Gastroesophageal sphincter (tissue), 3 donors: ENCODE measurements at regions not wholly inside any gene's neighbourhood (a gene's known extent, or its start where the extent isn't known, plus 50 kb on each side); places are given as distances from the start of the nearest gene placed in this dataset.

Experiments used
- EP300 ChIP-seq: sonication (generic); formaldehyde crosslinking; IDR thresholded peaks from one replicate; pipeline ENCODE4 v1.6.1; 2017; ENCODE audit warnings: antibody characterized with exemption, mild to moderate bottlenecking
- POLR2A ChIP-seq, 2 donors: fragments of 450-650 bp; IDR thresholded peaks; one replicate each; pipeline ENCODE4 v1.6.1; 2017; ENCODE audit warnings: antibody characterized with exemption in 2 of 2, mild to moderate bottlenecking in 2 of 2, moderate library complexity in 1 of 2
- POLR2AphosphoS5 ChIP-seq: sonication (generic); formaldehyde crosslinking; IDR thresholded peaks from one replicate; pipeline ENCODE4 v1.6.1; 2017; ENCODE audit warnings: antibody characterized with exemption
- TF ChIP-seq, protein P1 (sequence below), 4 experiments: fragments of 200-600 bp in 2 of 4; fragments of 450-650 bp in 2 of 4; sonication (generic) in 1 of 4; IDR thresholded peaks; one replicate each; pipeline ENCODE4 v1.5.1; 2017 to 2019; ENCODE audit warnings: antibody characterized with exemption in 4 of 4, mild to moderate bottlenecking in 2 of 4, moderate library complexity in 2 of 4

DNA sequence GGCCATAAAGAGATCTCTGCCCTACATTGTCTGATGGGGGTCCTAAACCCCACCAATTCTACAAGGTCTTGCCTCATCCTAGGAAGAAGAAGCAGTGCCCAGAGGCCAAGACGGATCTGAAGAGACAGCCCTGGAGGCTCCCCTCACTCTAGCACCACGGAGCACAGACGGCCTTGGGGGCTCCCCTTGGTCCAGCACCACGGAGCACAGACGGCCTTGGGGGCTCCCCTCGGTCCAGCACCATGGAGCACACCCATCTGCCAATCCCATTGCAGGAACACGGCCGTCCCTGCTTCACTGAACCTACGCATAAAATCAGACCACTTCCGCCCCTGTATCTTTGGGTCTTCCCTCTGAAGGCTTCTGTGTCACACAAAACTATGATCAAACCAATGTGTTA, 215.1 kb upstream of the SALL3 start:
- TF ChIP-seq, protein P1, sequence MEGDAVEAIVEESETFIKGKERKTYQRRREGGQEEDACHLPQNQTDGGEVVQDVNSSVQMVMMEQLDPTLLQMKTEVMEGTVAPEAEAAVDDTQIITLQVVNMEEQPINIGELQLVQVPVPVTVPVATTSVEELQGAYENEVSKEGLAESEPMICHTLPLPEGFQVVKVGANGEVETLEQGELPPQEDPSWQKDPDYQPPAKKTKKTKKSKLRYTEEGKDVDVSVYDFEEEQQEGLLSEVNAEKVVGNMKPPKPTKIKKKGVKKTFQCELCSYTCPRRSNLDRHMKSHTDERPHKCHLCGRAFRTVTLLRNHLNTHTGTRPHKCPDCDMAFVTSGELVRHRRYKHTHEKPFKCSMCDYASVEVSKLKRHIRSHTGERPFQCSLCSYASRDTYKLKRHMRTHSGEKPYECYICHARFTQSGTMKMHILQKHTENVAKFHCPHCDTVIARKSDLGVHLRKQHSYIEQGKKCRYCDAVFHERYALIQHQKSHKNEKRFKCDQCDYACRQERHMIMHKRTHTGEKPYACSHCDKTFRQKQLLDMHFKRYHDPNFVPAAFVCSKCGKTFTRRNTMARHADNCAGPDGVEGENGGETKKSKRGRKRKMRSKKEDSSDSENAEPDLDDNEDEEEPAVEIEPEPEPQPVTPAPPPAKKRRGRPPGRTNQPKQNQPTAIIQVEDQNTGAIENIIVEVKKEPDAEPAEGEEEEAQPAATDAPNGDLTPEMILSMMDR (IDR thresholded peaks at IDR 0.05) = no peak
- TF ChIP-seq POLR2AphosphoS5 (no peak), EP300 (no peak), POLR2A (IDR thresholded peaks at IDR 0.05) (no peak)
